PFSK-1 (cell line): ENCODE measurements at regions not wholly inside any gene's neighbourhood (a gene's known extent, or its start where the extent isn't known, plus 50 kb on each side); places are given as distances from the start of the nearest gene placed in this dataset.

Experiments
- FOXP2 ChIP-seq: optimal IDR thresholded peaks from 2 replicates; pipeline ENCODE3; 2011; ENCODE audit warnings: borderline replicate concordance, control low read depth, inconsistent platforms; ENCODE audit not compliant: insufficient read depth; ENCODE audit errors: extremely low read length, extremely low read depth
- POLR2AphosphoS5 ChIP-seq: IDR thresholded peaks from 2 replicates; pipeline ENCODE4 v1.6.1; 2012; ENCODE audit warnings: low read depth, mild to moderate bottlenecking, control low read depth, low read length, moderate library complexity
- SIN3A ChIP-seq: IDR thresholded peaks from 2 replicates; pipeline ENCODE4 v1.6.1; 2012; ENCODE audit warnings: mild to moderate bottlenecking, low read length, moderate library complexity, borderline replicate concordance; ENCODE audit not compliant: insufficient read depth
- TAF1 ChIP-seq: IDR thresholded peaks from 2 replicates; pipeline ENCODE4 v1.6.1; 2012; ENCODE audit warnings: low read length, control low read depth, borderline replicate concordance; ENCODE audit not compliant: insufficient read depth
- TF ChIP-seq, protein P1 (sequence below), 2 experiments: IDR thresholded peaks; 2 replicates each; pipeline versions ENCODE4 v1.6.1 to v1.8.0; 2011 to 2012; ENCODE audit warnings: low read depth in 2 of 2, low read length in 2 of 2, control low read depth in 1 of 2, inconsistent platforms in 1 of 2, mild to moderate bottlenecking in 1 of 2, moderate library complexity in 1 of 2; ENCODE audit not compliant: insufficient read depth in 1 of 2

DNA sequence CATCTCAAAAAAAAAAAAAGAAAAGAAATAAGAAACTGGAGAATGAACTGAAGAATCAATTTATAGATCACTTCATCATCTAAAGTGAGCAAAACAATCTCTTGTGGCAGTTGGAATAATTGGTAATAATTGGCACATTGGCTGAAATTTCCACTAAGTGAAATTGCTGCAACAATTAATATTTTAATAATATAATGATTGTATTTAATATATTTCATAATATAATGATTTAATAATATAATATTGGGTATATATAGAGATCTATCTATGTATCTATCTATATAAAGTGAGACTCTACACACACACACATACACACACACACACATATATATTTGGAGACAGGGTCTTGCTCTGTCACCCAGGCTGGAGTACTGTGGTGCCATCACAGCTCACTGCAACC is 81.2 kb upstream of the PRICKLE1 start:
- no peak for TF ChIP-seq TAF1
- TF ChIP-seq FOXP2: no peak
- TF ChIP-seq POLR2AphosphoS5: no peak
- no peak for TF ChIP-seq SIN3A
- TF ChIP-seq, protein P1, sequence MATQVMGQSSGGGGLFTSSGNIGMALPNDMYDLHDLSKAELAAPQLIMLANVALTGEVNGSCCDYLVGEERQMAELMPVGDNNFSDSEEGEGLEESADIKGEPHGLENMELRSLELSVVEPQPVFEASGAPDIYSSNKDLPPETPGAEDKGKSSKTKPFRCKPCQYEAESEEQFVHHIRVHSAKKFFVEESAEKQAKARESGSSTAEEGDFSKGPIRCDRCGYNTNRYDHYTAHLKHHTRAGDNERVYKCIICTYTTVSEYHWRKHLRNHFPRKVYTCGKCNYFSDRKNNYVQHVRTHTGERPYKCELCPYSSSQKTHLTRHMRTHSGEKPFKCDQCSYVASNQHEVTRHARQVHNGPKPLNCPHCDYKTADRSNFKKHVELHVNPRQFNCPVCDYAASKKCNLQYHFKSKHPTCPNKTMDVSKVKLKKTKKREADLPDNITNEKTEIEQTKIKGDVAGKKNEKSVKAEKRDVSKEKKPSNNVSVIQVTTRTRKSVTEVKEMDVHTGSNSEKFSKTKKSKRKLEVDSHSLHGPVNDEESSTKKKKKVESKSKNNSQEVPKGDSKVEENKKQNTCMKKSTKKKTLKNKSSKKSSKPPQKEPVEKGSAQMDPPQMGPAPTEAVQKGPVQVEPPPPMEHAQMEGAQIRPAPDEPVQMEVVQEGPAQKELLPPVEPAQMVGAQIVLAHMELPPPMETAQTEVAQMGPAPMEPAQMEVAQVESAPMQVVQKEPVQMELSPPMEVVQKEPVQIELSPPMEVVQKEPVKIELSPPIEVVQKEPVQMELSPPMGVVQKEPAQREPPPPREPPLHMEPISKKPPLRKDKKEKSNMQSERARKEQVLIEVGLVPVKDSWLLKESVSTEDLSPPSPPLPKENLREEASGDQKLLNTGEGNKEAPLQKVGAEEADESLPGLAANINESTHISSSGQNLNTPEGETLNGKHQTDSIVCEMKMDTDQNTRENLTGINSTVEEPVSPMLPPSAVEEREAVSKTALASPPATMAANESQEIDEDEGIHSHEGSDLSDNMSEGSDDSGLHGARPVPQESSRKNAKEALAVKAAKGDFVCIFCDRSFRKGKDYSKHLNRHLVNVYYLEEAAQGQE (IDR thresholded peaks at IDR 0.05; ENCODE audit: insufficient read depth in 1 of 2, low read depth in 2 of 2, low read length in 2 of 2): no peak

- no peak for TF ChIP-seq SIN3A
- no peak for TF ChIP-seq TAF1
- no peak for TF ChIP-seq POLR2AphosphoS5
- TF ChIP-seq, protein P1 (IDR thresholded peaks at IDR 0.05; ENCODE audit: insufficient read depth in 1 of 2, low read depth in 2 of 2, low read length in 2 of 2): no peak
- TF ChIP-seq FOXP2: no peak
Measured at GRCh38 chr12:42669553-42669952, 80.0 kb upstream of the PRICKLE1 start.

- TF ChIP-seq SIN3A (no peak), TAF1 (no peak), POLR2AphosphoS5 (no peak), FOXP2 (no peak)
- TF ChIP-seq, protein P1 (IDR thresholded peaks at IDR 0.05; ENCODE audit: insufficient read depth in 1 of 2, low read depth in 2 of 2, low read length in 2 of 2): no peak
Measured at GRCh38 chr12:42666671-42667243, 77.2 kb upstream of the PRICKLE1 start.

DNA sequence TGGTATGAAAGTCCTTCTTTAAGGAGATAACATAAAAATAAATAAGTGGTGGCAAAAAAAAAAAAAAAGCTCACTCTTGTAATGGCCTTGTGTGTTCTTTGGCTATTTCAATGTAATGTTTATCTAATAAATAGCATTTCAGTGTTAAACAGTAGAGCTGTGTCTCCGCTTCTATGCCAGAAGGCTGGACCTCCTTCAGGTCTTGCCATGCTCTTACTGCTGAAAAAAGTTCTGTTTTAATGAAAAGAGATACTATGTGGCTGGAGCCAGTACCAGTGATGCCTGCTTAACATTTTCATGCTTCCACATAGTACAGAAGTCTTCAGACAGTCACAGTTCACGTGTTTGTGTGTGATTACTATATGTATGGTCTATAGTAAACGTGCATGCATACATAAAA is 74.1 kb upstream of the PRICKLE1 start:
- TF ChIP-seq FOXP2: no peak

GRCh38 chr12:42660968-42661937 is 71.7 kb upstream of the PRICKLE1 start:
- TF ChIP-seq TAF1: no peak
- no peak for TF ChIP-seq FOXP2
- TF ChIP-seq SIN3A: no peak
- TF ChIP-seq, protein P1 (IDR thresholded peaks at IDR 0.05; ENCODE audit: insufficient read depth in 1 of 2, low read depth in 2 of 2, low read length in 2 of 2): no peak
- TF ChIP-seq POLR2AphosphoS5: no peak
